ENCODE measurements at regions not wholly inside any gene's neighbourhood (a gene's known extent, or its start where the extent isn't known, plus 50 kb on each side); places are given as distances from the start of the nearest gene placed in this dataset.
"Not testable (repeated sequence)": the region's sequence is repeated elsewhere in the genome, so short reads cannot be mapped to it uniquely, and the experiment has no call there.

GRCh38 chr10:42987121-42987541 lies 89.7 kb upstream of the RET start:
- DNase-seq (ENCODE audit: low spot score), result no peak

GRCh38 chr10:42987575-42987974 lies 89.3 kb upstream of the RET start:
- no peak for DNase-seq (ENCODE audit: low spot score)

GRCh38 chr10:42988069-42988468 lies 88.8 kb upstream of the RET start:
- DNase-seq (ENCODE audit: low spot score), result no peak

GRCh38 chr10:42988517-42989395 lies 88.1 kb upstream of the RET start:
- DNase-seq (ENCODE audit: low spot score), result peak; percentile 38

GRCh38 chr10:42989481-42989921 lies 87.4 kb upstream of the RET start:
- DNase-seq (ENCODE audit: low spot score), result no peak

- DNase-seq (ENCODE audit: low spot score), result no peak
Observed at GRCh38 chr10:42990016-42990720, 86.7 kb upstream of the RET start.

GRCh38 chr10:42990721-42991441 lies 86.0 kb upstream of the RET start:
- DNase-seq (ENCODE audit: low spot score), result no peak

GRCh38 chr10:42991442-42992098 lies 85.3 kb upstream of the RET start:
- DNase-seq (ENCODE audit: low spot score), result no peak

- no peak for DNase-seq (ENCODE audit: low spot score)
Observed at GRCh38 chr10:42992156-42992956, 84.5 kb upstream of the RET start.

- DNase-seq (ENCODE audit: low spot score), result no peak
Observed at GRCh38 chr10:42992957-42993390, 83.9 kb upstream of the RET start.

- not testable (repeated sequence) for DNase-seq (ENCODE audit: low spot score)
Observed at GRCh38 chr10:42994909-42995308, 82.0 kb upstream of the RET start.

- no peak for DNase-seq (ENCODE audit: low spot score)
Observed at GRCh38 chr10:42995537-42995936, 81.3 kb upstream of the RET start.

GRCh38 chr10:42996588-42996987 lies 80.3 kb upstream of the RET start:
- no peak for DNase-seq (ENCODE audit: low spot score)

GRCh38 chr10:42997151-42997848 lies 79.6 kb upstream of the RET start:
- DNase-seq (ENCODE audit: low spot score), result no peak

GRCh38 chr10:42997849-42998165 lies 79.1 kb upstream of the RET start:
- no peak for DNase-seq (ENCODE audit: low spot score)

- DNase-seq (ENCODE audit: low spot score), result no peak
Observed at GRCh38 chr10:42998481-42999384, 78.1 kb upstream of the RET start.

- DNase-seq (ENCODE audit: low spot score), result no peak
Observed at GRCh38 chr10:42999385-43000020, 77.4 kb upstream of the RET start.

GRCh38 chr10:43000021-43000411 lies 76.9 kb upstream of the RET start:
- DNase-seq (ENCODE audit: low spot score), result no peak

All from ureter (tissue), 1 donor.